Stimulated activated CD8-positive, alpha-beta memory T cell treated with anti-CD3 and anti-CD28 coated beads, Interleukin-4, amount 100 ng/mL, for 1 hour (primary cell): ENCODE measurements at regions not wholly inside any gene's neighbourhood (a gene's known extent, or its start where the extent isn't known, plus 50 kb on each side); places are given as distances from the start of the nearest gene placed in this dataset.
"Not testable (repeated sequence)": the region's sequence is repeated elsewhere in the genome, so short reads cannot be mapped to it uniquely, and the experiment has no call there.

Experiments
- DNase-seq, 2 donors: peaks; one replicate each; pipeline ENCODE4 v3.0.0-alpha.2; 2020; ENCODE audit warnings: low read depth in 2 of 2, low spot score in 1 of 2

DNA sequence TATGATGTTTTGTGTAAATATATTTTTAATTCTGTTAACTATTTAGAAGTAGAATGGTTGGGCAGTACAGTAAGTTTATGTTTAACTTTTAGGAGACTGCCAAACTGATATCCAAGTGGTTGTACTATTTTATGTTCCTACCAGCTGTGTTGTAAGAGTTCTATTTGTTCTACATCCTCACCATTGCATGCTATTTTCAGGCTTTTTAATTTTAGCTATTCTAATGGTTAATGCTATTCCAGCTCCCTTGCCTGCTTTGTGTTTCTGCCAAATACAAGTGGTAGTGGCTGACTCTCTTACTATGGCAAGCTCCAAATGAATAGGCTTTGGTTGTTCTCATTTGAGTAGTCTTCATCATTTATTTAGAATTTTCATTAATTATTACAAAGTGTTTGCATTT, 476.4 kb downstream of the KIF4B start:
- no peak for DNase-seq

DNA sequence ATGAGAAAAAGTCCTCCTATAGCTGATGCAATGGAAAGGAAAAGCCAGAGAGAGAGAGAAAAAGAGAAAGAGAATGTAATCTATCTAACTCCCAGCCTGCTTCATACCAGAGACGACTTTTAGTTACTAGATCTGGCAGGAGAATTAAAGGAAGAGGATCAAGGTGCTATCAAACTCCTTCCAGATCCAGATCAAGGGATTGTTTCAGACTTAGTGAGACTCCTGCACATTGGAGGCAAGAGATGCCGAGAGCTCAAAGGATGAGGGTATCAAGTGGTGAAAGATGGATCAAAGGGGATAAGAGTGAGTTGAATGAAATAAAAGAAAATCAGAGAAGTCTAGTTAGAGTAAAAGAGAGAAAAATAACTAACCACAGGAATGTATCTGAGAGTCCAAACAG, 478.6 kb downstream of the KIF4B start:
- no peak for DNase-seq

DNA sequence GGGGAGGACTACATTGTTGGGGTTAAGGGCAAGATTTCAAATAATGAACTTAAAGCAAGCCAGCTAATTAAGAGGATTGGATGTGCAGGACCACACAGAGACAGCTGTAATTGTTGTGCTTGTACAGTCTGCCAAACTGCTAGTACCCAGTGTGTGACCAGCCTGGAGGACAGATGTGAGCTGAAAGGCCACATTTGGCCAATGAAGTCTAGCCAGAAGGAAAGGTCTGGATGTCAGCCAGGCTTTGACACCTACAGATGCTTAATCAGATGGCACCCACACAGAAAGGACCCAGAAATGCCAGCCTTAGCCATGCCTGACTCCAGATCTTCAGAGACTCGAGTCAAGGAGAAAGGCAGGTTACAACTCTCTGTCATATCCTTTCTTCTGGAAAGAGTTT, 491.1 kb downstream of the KIF4B start:
- no peak for DNase-seq

DNA sequence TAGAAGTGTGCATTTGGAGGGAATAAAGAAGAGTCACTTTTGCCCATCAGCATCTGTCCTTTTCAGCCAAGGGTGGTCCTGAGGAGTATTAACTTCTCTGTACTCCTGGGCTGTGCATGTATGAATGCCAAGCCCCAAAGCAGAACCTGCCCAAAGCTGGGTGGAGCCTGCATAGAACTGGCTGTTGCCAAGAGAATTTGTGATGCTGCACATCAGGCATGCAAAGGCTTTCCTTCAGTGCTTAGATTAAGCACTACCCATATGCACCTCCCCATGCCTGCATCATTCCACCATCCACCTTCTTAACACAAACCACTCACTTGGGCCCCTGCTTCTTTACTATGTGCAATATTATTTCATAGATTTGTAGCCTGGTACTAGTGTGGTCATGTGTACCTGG, 493.8 kb downstream of the KIF4B start:
- no peak for DNase-seq

DNA sequence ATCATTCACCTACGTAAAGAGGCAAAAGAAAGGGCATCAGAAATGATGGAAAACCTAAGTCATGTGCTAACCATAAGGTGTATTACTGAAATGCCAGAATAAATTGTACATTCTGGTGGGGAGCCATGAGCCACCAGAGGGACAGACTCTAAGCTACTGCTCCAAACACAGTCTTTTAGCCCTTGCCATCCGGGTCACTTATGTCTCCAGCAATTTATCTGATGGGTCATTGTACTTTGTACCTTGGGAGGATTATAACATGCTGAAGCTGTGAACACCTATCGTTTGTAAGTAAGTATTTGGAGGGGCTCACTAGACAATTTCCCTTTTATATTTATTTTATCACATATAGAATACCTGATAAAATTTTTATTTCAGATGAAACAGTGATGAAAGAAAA, 495.1 kb downstream of the KIF4B start:
- no peak for DNase-seq

DNA sequence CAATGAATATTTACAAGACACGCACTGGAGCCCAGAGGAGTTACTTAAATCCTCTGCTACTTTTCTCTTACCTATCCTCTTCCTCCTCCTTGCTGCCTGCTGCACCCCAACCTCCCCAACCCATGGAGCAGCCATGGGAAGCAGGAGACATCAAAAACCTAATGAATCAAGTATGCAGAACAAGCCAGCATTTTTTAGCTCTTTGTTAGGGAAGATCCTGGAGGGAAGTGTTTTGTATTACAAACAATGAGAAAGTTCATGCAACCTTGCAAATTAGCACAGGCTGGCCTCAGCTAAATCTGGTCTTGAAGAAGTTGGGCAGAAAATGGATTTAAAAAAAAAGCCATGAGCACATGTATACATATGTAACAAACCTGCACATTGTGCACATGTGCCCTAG, 498.8 kb downstream of the KIF4B start:
- no peak for DNase-seq

DNA sequence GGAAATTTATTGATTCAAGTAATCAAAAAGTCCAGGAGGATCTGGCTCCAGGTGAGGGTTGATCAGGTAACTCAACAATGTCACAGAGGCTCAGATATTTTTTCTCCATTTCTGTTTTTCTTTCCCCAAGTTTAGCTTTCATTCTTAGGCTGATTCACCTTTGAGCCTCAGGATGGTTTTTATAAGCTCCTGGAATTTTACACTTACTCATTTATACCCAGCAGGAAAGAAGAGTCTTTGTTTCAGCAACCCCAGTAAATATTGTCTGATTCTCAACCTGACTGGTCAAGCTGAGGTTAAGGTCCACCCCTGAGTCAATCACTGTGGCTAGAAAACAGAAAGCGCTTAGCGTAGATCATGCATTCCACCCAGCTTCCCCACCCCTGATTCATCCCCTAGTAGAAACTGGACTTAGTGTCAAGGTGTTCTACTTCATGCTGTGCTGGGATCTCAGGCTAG, 500.6 kb downstream of the KIF4B start:
- no peak for DNase-seq

DNA sequence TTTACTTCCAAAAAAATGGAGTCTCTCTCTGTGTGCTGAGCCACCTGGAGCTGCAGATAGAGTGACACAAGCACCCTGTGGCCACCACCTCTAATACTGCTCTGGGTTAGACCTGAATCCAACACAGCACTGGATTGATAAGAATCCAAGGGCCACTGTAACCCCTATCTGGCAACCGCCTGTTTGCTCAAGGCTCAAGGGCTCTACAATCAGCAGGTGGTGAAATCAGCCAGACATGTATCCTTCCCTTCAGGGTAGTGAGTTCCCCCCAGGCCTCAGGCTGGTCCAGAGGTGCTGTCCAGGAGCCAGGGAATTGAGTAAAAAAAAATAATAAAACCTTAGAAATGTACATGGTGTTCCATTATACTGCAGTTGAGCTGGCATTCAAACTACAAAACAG, 509.0 kb downstream of the KIF4B start:
- DNase-seq: no peak

DNA sequence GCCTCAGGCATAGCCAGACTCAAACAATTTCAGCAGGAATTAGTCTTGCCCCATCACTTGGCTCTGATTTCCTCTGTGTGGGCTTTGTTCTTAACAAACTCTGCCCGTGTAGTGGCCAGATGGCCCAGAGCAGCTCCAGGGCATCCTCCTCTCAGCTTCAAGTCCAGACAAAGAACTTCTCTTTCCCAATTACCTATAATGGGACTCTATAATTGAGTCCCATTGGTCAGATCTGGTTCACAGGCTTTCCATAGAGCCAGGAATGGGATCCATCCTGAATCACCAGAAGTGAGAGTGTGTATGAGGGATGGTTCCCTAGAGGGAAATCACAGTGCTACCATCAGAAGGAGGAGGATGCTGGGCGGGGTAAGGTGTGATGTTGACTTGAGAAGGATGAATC, 515.8 kb downstream of the KIF4B start:
- no peak for DNase-seq

DNA sequence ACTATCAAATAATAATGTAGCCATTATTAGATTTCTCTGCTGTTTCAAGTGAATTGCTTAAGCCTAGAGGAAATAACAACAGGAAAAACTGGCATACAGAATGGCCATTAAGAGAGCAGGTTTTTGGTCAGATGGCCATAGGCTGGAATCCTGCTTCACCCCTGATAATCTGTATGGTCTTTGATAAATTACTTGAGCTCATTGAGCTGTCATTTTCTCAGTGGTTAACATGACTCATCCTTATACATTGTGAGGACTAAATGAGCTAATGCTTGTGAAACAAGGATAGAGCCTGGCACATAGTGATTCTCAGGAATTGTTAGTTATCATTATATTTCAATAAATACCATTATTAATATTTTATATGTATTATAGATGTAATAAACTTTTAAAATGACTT, 516.5 kb downstream of the KIF4B start:
- no peak for DNase-seq

DNA sequence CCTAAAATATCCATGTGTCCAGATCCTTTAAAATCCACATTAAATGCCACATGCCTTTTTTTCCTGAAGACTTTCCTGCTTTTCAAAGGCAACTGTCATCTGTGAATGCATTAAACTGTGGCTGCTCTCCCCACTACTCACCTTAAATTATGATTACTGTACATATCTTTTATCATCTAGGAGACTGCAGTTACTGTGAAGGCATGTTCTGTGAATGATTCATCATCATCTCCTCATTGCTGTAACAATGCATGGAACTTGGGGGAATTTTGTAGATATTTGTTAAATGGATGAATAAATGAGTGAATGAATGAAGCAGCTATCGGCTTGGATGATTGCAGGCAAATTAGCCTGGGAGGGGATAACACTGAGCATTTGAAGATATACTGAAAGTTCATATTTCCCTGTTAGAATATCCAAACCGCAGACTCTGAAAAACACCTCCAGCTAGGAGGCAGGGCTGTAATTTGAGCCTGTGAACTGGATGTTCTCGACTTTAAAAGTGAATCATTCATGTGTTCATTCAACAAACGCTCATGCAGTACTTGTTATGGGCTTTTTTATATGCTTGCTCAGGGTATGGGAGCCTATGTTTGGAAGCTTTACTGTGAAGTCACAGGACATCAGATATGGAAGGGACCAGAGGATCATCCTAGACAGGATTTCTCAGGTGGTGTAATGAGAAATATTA, 519.2 kb downstream of the KIF4B start:
- no peak for DNase-seq

DNA sequence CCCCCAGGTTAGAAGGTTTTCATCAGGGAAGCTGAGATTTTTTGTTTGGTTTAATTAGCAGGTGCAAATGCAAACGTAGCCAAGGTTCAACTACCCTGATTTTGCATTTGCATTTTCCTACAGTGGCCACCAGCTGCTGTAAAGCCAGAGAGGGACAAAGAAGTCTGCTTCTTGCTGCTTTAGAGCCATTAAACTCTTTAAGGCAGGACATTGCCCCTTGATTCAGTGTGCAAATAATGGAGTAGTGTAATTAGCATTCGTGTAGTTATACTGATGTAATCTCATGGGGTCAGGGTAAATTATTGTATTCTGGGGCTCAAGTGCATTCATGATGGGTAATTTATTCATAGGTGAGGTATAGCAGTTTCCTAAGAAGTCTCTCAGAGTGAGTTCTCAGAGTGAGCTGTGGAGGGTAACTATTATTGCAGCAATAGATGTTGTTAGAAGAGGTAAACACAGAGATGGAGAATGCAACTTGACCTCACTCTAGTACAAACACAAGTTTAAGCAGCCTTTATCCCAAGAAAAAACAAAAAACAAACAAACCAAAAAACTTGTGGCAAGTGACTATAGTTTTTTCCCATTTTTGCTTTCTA, 526.5 kb downstream of the KIF4B start:
- no peak for DNase-seq

DNA sequence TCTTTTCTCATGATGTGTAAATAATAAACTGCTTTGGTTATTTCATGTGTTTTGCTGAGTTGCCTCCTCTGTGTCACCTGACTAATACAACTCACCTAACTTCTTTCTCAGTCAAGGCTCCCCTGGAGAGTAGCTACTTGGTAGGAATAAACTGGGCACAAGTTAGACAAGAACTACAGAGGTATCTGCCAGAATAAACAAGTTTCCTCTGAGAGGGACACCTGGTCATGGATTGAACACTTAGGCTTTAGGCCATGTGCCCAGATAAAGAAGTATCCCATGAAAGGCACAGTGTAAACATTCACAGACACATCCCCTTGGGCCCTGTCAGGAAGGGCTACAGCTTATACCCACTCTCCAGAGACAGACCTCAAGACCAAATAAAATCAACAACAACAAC, 532.5 kb downstream of the KIF4B start:
- DNase-seq: no peak

DNA sequence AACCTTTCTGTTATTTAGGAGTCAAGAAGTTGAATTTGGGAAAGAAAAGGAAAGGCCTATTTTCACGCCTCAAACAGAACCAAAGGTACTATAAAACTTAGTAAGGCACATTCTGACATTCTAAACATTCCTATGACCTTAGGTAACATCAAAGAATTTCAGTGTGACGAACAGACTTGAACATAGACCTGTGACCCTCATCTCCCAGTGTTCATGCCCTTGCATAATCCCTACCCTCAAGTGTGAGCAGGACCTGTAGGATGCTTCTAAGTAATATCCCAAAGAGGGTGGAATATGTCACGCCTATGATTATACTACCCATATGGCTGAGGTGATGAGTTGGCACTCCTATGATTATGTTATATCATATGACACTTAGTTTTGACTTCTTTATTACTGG, 540.9 kb downstream of the KIF4B start:
- DNase-seq: no peak

DNA sequence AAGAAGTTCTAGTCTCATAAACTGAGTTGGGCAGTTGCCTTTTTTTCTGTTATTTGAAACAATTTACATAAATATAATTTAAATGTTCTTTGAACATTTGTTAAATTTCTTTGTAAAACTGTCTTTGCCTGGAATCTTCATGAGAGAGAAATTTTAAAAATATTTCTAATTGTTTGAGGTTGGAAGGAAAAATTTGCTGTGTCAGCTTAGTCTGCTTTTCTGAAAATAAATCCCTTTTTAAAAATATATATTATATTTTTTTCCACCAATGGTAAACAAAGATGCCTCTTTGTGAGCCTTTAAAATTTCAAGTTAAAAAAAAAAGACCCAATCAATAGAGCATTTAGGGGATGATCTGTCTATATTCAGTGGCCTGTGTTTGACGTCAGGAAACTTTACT, 542.7 kb downstream of the KIF4B start:
- DNase-seq: no peak

DNA sequence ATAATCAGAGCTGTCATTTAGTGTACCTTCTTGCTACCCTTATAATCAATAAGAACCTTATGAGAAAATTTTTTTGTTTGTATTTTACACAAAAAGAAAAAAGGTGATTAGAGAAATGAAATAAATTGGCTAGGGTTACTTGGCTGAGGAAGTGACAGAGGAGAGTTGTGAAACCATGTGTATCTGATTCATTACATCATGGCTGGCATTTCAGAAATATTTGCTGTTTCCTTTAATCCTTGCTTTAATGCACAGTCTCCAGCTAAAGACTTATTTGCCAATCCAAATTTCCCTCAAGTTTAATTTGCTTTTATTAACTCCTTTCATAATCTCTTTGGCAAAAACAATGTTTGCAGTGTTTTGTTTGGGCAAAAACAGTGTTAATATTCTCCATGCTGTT, 543.1 kb downstream of the KIF4B start:
- DNase-seq: no peak

DNA sequence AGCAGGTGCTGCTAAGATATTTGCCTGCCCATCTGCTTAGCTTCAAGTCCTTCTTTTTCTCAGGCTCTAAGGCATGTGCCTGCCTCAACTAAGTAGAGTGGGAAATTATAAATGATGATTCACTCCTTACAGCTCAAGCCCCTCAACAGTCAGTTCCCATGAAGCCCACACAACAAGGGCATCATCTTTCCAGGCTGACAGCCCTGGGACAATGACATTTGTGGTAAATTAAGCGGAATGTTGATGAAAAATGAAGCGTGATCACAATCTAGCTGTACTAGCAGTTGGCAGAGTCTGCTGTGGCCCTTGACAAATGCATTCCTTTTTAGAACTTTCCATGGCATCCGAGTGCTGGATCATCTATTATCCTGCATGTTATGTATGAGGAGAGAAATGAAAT, 548.6 kb downstream of the KIF4B start:
- DNase-seq: no peak

DNA sequence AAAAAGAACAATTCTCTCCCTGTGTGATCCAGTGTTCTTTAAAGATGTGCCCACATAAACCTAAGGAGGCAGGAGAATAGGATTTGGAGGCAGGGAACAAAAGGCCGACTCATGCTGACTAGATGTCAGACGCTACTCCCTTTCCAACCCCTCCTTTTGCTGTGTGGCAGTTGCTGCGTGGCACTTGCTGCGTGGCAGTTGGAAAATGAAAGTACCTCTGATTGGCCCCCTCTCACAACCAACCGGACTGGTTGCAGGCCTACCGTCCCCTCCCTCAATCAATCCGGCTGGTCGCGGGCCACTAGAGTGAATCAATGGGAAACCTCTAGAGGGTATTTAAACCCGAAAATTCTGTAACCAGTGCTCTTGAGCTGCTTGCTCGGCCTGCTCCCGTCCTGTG, 551.0 kb downstream of the KIF4B start:
- DNase-seq: no peak

DNA sequence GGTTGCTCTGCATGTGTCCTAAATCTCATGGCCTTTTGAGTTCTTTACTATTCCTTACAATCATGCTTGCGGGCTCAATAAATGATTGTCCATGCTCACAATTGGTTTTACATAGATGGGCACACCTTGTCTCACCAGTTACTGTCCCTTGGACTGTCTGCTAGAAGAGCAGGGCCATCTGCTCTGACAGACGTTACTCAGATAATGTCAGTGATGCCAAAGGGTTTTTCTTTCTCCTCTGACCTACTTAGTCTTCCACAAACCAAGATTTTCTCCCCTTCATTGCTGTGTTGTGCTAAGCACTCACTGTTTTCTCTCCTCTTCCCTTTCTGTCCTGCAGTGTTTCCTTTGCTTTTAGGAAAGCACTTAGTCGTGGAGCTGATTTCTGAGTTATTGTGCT, 562.3 kb downstream of the KIF4B start:
- DNase-seq: no peak

DNA sequence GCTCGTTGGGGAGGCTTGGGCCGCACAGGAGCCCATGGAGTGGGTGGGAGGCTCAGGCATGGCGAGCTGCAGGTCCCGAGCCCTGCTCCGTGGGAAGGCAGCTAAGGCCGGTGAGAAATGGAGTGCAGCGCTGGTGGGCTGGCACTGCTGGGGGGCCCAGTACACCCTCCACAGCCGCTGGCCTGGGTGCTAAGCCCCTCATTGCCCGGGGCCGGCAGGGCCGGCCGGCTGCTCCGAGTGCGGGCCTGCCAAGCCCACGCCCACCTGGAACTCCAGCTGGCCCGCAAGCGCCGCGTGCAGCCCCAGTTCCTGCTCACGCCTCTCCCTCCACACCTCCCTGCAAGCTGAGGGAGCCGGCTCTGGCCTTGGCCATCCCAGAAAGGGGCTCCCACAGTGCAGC, 573.3 kb downstream of the KIF4B start:
- not testable (repeated sequence) for DNase-seq

DNA sequence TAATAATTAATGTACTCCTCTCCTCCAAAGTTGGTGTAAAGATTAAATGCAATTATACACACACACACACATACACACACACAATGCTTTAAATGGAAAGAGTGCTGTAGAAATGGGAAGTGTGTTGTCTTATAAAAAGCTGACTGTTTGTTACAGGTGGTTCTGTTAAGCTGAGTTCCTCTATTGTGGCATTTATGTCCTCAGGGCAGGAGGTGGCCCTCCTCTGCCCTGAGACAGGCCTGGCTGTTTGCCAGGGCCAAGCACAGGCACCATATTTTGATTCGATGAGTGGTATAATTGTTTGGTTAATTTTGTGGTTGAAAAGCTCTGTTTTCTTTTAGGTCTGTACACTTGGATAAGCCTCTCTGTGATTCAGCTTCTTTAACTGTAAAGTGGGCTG, 573.9 kb downstream of the KIF4B start:
- DNase-seq: no peak

DNA sequence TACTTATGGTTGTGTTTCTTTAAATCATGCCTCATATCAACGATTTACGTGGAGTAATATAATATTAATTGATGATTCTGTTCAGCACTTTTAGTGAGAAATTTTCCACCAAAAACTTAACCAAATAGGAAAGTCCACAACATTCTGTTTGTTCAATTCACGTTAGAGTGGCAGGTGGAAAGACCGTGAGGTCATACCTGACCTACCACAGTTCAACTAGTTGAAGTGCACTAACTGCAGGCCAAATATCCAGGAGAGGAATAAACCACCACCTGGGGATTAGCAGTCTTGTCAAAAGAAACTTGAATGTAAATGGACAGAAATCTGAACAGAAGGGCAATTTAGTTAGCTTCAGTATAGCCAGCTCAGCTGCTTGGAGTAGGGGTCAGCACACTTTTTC, 577.7 kb downstream of the KIF4B start:
- no peak for DNase-seq

DNA sequence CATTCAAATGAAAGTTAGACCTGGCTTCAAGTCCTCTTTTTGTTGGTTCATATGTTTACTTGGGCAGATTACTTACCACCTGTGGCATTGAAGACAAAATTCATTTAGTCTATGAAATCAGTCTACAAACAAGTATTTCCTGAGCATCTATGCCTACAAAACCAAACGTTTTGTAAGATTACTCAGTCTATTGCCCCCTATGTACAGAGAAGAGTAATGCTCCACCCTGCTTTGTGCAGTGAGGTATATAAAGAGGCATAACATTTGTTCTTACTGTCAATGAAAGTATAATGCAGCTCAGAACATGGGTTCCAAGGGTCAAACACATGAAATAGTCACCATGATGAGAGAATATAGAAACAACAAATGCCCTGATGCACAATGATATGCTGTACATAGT, 580.7 kb downstream of the KIF4B start:
- DNase-seq: no peak
